ENCODE measurements at regions not wholly inside any gene's neighbourhood (a gene's known extent, or its start where the extent isn't known, plus 50 kb on each side); places are given as distances from the start of the nearest gene placed in this dataset.

DNA sequence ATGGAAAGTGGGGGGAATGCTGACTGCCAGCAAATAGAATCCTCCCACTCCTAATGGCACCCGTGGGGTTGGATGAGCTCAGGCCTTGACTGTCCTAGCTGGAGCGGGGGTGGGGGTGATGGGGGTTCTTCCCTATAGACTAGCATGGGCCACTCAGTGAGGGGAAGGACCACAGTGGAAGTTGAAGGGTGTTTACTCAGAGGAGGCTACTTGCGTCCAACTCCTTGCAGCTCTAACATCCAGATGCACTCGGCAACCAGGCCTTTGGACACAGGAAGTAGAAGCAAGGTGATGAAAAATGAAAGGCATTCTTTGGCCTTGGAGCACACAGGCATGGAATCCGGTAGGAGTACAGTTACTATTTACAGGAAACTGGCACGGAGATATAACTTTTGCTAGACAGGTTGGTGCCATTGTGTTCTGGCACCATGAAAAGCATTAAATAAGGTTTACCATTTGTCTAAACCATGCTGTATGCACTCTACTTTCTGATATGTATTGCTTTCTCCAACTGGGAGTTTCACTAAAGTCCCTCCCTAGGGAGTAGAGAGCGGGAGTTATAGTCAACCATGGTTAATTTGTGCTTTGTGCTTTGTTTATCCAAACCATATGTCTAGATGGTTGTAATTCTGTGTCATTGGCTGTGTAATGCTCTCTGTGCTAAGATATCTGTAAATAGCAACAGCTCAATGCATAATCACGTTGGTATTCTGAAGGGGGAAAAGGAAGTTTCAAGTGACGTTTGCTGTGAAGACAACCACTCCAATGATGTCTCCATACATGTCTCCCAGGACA lies 125.3 kb downstream of the TSHZ3 start:
- H3K27me3 ChIP-seq (replicated peaks; ENCODE audit: control insufficient read depth, insufficient read depth, low read length), result no peaks in the 10 kb centered on the region
- no peak overlapping the region for H3K4me3 ChIP-seq (replicated peaks; ENCODE audit: low read depth, low read length)
- no peak for DNase-seq (ENCODE audit: extremely low read depth, insufficient read length)
- no peak for TF ChIP-seq CTCF (IDR thresholded peaks at IDR 0.05; ENCODE audit: insufficient read depth, low read length, poor library complexity, severe bottlenecking)
- H3K36me3 ChIP-seq (ENCODE audit: control insufficient read depth, insufficient read depth, low read length), result no peaks in the 10 kb centered on the region

GRCh38 chr19:31220540-31220939 lies 128.7 kb downstream of the TSHZ3 start:
- Histone ChIP-seq H3K4me3 (replicated peaks; ENCODE audit: low read depth, low read length) (no peak overlapping the region), H3K27me3 (replicated peaks; ENCODE audit: control insufficient read depth, insufficient read depth, low read length) (no peaks in the 10 kb centered on the region), H3K36me3 (ENCODE audit: control insufficient read depth, insufficient read depth, low read length) (no peaks in the 10 kb centered on the region)
- TF ChIP-seq CTCF (IDR thresholded peaks at IDR 0.05; ENCODE audit: insufficient read depth, low read length, poor library complexity, severe bottlenecking), result no peak
- DNase-seq (ENCODE audit: extremely low read depth, insufficient read length), result no peak

DNA sequence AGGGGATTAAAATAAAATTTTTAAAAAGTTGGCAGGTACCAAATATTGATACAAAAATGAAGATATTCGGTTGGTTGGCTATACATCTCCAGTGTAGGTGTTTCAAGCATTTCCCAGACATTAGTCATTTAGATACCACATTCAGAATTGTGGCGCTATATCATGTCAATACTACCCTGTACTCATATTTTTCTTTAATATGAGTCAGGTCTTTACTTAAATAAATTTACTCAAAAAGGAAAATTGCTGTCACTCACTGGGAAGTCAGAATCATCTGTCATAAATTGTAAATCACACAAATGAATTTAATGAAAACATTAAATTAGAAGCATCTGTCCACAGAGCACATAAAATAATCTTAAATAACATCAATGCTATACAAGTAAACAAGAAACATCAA lies 134.2 kb downstream of the TSHZ3 start:
- H3K27me3 ChIP-seq (replicated peaks; ENCODE audit: control insufficient read depth, insufficient read depth, low read length), result no peaks in the 10 kb centered on the region
- no peak for TF ChIP-seq CTCF (IDR thresholded peaks at IDR 0.05; ENCODE audit: insufficient read depth, low read length, poor library complexity, severe bottlenecking)
- no peak for DNase-seq (ENCODE audit: extremely low read depth, insufficient read length)
- no peak overlapping the region for H3K4me3 ChIP-seq (replicated peaks; ENCODE audit: low read depth, low read length)
- no peaks in the 10 kb centered on the region for H3K36me3 ChIP-seq (ENCODE audit: control insufficient read depth, insufficient read depth, low read length)

GRCh38 chr19:31214086-31214485 lies 135.2 kb downstream of the TSHZ3 start:
- DNase-seq (ENCODE audit: extremely low read depth, insufficient read length), result no peak
- H3K27me3 ChIP-seq (replicated peaks; ENCODE audit: control insufficient read depth, insufficient read depth, low read length), result no peaks in the 10 kb centered on the region
- no peaks in the 10 kb centered on the region for H3K36me3 ChIP-seq (ENCODE audit: control insufficient read depth, insufficient read depth, low read length)
- TF ChIP-seq CTCF (IDR thresholded peaks at IDR 0.05; ENCODE audit: insufficient read depth, low read length, poor library complexity, severe bottlenecking), result no peak
- no peak overlapping the region for H3K4me3 ChIP-seq (replicated peaks; ENCODE audit: low read depth, low read length)

DNA sequence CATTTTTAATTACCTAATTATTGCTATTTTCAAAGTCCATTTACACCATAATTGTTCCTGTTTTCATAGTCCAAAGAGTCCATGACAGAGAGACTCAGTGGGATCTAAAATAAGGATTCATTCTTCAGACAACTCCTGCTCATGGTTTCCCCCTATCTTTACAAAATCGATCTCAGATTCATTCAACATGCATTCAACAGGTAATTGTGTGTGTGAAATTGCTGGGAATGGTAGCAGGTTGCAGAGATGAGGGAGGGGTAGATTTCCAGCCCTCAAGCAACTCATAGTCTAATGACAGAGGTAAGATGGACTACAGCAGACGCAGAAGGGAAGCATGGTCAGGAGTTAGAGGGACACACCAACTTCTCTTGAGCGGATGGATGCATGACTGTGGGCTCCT lies 138.1 kb downstream of the TSHZ3 start:
- Histone ChIP-seq H3K36me3 (ENCODE audit: control insufficient read depth, insufficient read depth, low read length) (no peaks in the 10 kb centered on the region), H3K27me3 (replicated peaks; ENCODE audit: control insufficient read depth, insufficient read depth, low read length) (no peaks in the 10 kb centered on the region), H3K4me3 (replicated peaks; ENCODE audit: low read depth, low read length) (no peak overlapping the region)
- DNase-seq (ENCODE audit: extremely low read depth, insufficient read length), result no peak
- TF ChIP-seq CTCF (IDR thresholded peaks at IDR 0.05; ENCODE audit: insufficient read depth, low read length, poor library complexity, severe bottlenecking), result no peak
